ENCODE measurements at regions not wholly inside any gene's neighbourhood (a gene's known extent, or its start where the extent isn't known, plus 50 kb on each side); places are given as distances from the start of the nearest gene placed in this dataset.

DNA sequence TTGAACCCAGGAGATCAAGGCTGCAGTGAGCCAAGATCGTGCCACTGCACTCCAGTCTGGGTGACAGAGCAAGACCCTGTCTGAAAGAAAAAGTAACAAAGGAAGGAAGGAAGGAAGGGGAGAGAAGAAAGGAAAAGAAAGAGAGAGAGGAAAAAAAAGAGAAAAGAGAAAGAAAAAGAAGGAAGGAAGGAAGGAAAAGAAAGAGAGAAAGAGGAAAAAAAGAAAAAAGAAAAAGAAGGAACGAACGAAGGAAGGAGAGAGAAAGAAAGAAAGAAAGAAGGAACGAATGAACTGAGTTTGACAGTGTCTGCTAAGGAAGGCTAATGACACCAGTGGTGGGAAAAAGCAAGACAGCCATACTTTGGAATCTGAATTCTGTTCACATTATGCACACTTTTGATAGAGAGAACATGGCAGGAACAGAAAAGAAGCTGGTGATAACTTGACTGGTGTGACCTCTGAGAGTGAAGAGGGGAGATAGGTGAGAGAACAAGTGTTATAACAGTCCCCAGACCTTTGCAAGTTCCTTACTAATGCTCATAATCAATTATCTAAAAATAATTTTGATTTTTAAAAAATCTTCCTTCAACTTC, 93.3 kb upstream of the MYLIP start:
- TF ChIP-seq CTCF (IDR thresholded peaks at IDR 0.05): no peak
- no peak for TF ChIP-seq POLR2A (IDR thresholded peaks at IDR 0.05)
- no peak for TF ChIP-seq EP300 (IDR thresholded peaks at IDR 0.05)

Measured in ovary (tissue), 3 donors.